GM23338 (cell line): ENCODE measurements at regions not wholly inside any gene's neighbourhood (a gene's known extent, or its start where the extent isn't known, plus 50 kb on each side); places are given as distances from the start of the nearest gene placed in this dataset.

Experiments used
- ATAC-seq: fragments of 200-7000 bp; cut with Tn5 transposase; 3 replicates; pipeline ENCODE4 v1.9.1; 2020
- DNase-seq: peaks from one replicate; pipeline ENCODE4 v3.0.0-alpha.2; 2015; ENCODE audit warnings: low spot score
- H2AFZ ChIP-seq: fragments of 200-600 bp; sonication (generic); 2 replicates; pipeline ENCODE4 v1.8.0; 2016; ENCODE audit warnings: antibody characterized with exemption, mild to moderate bottlenecking, moderate library complexity
- H3F3A ChIP-seq: fragments of 200-600 bp; sonication (generic); replicated peaks from 2 replicates; pipeline ENCODE4 v1.8.0; 2017; ENCODE audit warnings: antibody characterized with exemption, mixed run types, low read depth
- H3K27ac ChIP-seq: fragments of 200-600 bp; sonication (generic); 2 replicates; pipeline ENCODE4 v1.6.1; 2016; ENCODE audit warnings: low read depth
- H3K27me3 ChIP-seq: fragments of 200-600 bp; sonication (generic); 2 replicates; pipeline ENCODE4 v1.8.0; 2016; ENCODE audit warnings: mild to moderate bottlenecking, mixed run types, moderate library complexity; ENCODE audit not compliant: insufficient read depth
- H3K36me3 ChIP-seq: fragments of 200-600 bp; sonication (generic); 2 replicates; pipeline ENCODE4 v1.8.0; 2016; ENCODE audit warnings: mild to moderate bottlenecking; ENCODE audit not compliant: insufficient read depth
- H3K4me1 ChIP-seq: fragments of 200-600 bp; sonication (generic); 2 replicates; pipeline ENCODE4 v1.8.0; 2016; ENCODE audit warnings: mild to moderate bottlenecking, moderate library complexity; ENCODE audit not compliant: insufficient read depth
- H3K4me2 ChIP-seq: fragments of 200-600 bp; sonication (generic); 2 replicates; pipeline ENCODE4 v1.7.1; 2017; ENCODE audit warnings: mixed run types
- H3K4me3 ChIP-seq: fragments of 200-600 bp; sonication (generic); 2 replicates; pipeline ENCODE4 v1.6.1; 2016; ENCODE audit warnings: mixed run types
- H3K79me2 ChIP-seq: fragments of 200-600 bp; sonication (generic); replicated peaks from 2 replicates; pipeline ENCODE4 v1.8.0; 2017; ENCODE audit warnings: mild to moderate bottlenecking; ENCODE audit not compliant: insufficient read depth
- H3K9me2 ChIP-seq: fragments of 200-600 bp; sonication (generic); 2 replicates; pipeline ENCODE4 v1.8.0; 2017; ENCODE audit not compliant: insufficient read depth
- H4K20me1 ChIP-seq: fragments of 200-600 bp; sonication (generic); replicated peaks from 2 replicates; pipeline ENCODE4 v1.8.0; 2017; ENCODE audit warnings: mild to moderate bottlenecking; ENCODE audit not compliant: insufficient read depth
- H3K27ac Mint-ChIP-seq: 2 replicates; pipeline ENCODE4 v1.8.0; 2020; ENCODE audit warnings: inconsistent platforms, mild to moderate bottlenecking, moderate library complexity, mixed read lengths
- H3K27me3 Mint-ChIP-seq: 3 replicates; pipeline ENCODE4 v1.8.0; 2022; ENCODE audit warnings: low read depth, mild to moderate bottlenecking, moderate library complexity, mixed read lengths, inconsistent platforms; ENCODE audit not compliant: insufficient read depth, poor library complexity
- H3K36me3 Mint-ChIP-seq: 3 replicates; pipeline ENCODE4 v1.8.0; 2021; ENCODE audit warnings: low read depth, mild to moderate bottlenecking, inconsistent platforms, moderate library complexity, mixed read lengths
- H3K4me1 Mint-ChIP-seq: 3 replicates; pipeline ENCODE4 v1.8.0; 2020; ENCODE audit warnings: mild to moderate bottlenecking, inconsistent platforms, mixed read lengths
- H3K4me3 Mint-ChIP-seq: 3 replicates; pipeline ENCODE4 v1.8.0; 2021; ENCODE audit warnings: moderate library complexity, mild to moderate bottlenecking, inconsistent platforms, mixed read lengths
- H3K9me3 Mint-ChIP-seq: 3 replicates; pipeline ENCODE4 v1.8.0; 2020; ENCODE audit warnings: moderate library complexity, mild to moderate bottlenecking, inconsistent platforms, mixed read lengths
- CTCF ChIP-seq, 2 experiments: fragments of 200-600 bp in 1 of 2; sonication (generic) in 1 of 2; conservative IDR thresholded peaks; 2 replicates each; pipeline versions ENCODE4 v1.5.1 to v1.6.1; 2016 to 2017; ENCODE audit warnings: antibody characterized with exemption in 2 of 2, low read depth in 2 of 2, mild to moderate bottlenecking in 2 of 2, moderate library complexity in 1 of 2
- ETS1 ChIP-seq: IDR thresholded peaks from 2 replicates; pipeline ENCODE4 v1.6.1; 2016; ENCODE audit warnings: antibody characterized with exemption
- EZH2 ChIP-seq: fragments of 200-600 bp; sonication (generic); IDR thresholded peaks from one replicate; pipeline ENCODE4 v1.8.0; 2017; ENCODE audit warnings: antibody characterized with exemption, mild to moderate bottlenecking, low read depth; ENCODE audit not compliant: unreplicated experiment
- EZH2phosphoT487 ChIP-seq: fragments of 200-600 bp; sonication (generic); IDR thresholded peaks from one replicate; pipeline ENCODE4 v1.8.1; 2018; ENCODE audit warnings: antibody characterized with exemption; ENCODE audit not compliant: unreplicated experiment
- NANOG ChIP-seq: IDR thresholded peaks from 2 replicates; pipeline ENCODE4 v1.6.1; 2016; ENCODE audit warnings: antibody characterized with exemption, borderline replicate concordance
- REST ChIP-seq: IDR thresholded peaks from one replicate; pipeline ENCODE4 v1.6.1; 2018; ENCODE audit warnings: antibody characterized with exemption; ENCODE audit not compliant: unreplicated experiment
- STAT1 ChIP-seq: IDR thresholded peaks from one replicate; pipeline ENCODE4 v1.6.1; 2016; ENCODE audit warnings: antibody characterized with exemption; ENCODE audit not compliant: unreplicated experiment
- ZNF331 ChIP-seq: fragments of 250-450 bp; sonication (Bioruptor Pico); IDR thresholded peaks from 2 replicates; pipeline ENCODE4 v1.5.0; 2020; ENCODE audit warnings: low read depth, mild to moderate bottlenecking, moderate library complexity

- TF ChIP-seq CTCF (conservative IDR thresholded peaks at IDR 0.05; ENCODE audit: low read depth in 2 of 2) (no peak), NANOG (no peak), STAT1 (no peak)
Observed at GRCh38 chr1:71245246-71245645, 164.4 kb upstream of the ZRANB2 start (continued).

- Histone ChIP-seq H3K79me2 (no peaks in the 10 kb centered on the region), H2AFZ (no peak overlapping the region), H3F3A (no peaks in the 10 kb centered on the region), H4K20me1 (no peaks in the 10 kb centered on the region), H3K4me2 (no peak overlapping the region), H3K9me2 (no peaks in the 10 kb centered on the region), H3K4me3 (no peak overlapping the region), H3K27ac (no peak overlapping the region), H3K27me3 (no peaks in the 10 kb centered on the region), H3K36me3 (no peaks in the 10 kb centered on the region), H3K4me1 (no peaks in the 10 kb centered on the region)
- Mint-ChIP-seq H3K4me1 (no peaks in the 10 kb centered on the region), H3K27ac (no peak overlapping the region), H3K36me3 (no peaks in the 10 kb centered on the region), H3K9me3 (no peaks in the 10 kb centered on the region), H3K4me3 (no peak overlapping the region), H3K27me3 (no peaks in the 10 kb centered on the region)
- DNase-seq (no peak), ATAC-seq (no peak)
- no peak for TF ChIP-seq STAT1
- no peak for TF ChIP-seq EZH2phosphoT487
- TF ChIP-seq EZH2 = no peak
- TF ChIP-seq REST = no peak
- TF ChIP-seq ZNF331 (CRISPR knock-in tag) = no peak
Observed at GRCh38 chr1:71242239-71242638, 161.4 kb upstream of the ZRANB2 start.

GRCh38 chr1:71240656-71241055, 159.8 kb upstream of the ZRANB2 start:
- Histone ChIP-seq H3K4me2 (no peak overlapping the region), H3K27ac (no peak overlapping the region), H3K4me3 (no peak overlapping the region), H3K4me1 (no peaks in the 10 kb centered on the region), H3K9me2 (no peaks in the 10 kb centered on the region), H3K79me2 (no peaks in the 10 kb centered on the region), H3F3A (no peaks in the 10 kb centered on the region), H3K27me3 (no peaks in the 10 kb centered on the region), H2AFZ (no peak overlapping the region), H4K20me1 (no peaks in the 10 kb centered on the region), H3K36me3 (no peaks in the 10 kb centered on the region)
- TF ChIP-seq CTCF (conservative IDR thresholded peaks at IDR 0.05; ENCODE audit: low read depth in 2 of 2) = no peak
- no peak for TF ChIP-seq STAT1
- no peak for TF ChIP-seq ETS1
- TF ChIP-seq ZNF331 (CRISPR knock-in tag) = no peak
- TF ChIP-seq EZH2 = no peak
- H3K27me3 Mint-ChIP-seq = no peaks in the 10 kb centered on the region
- H3K4me3 Mint-ChIP-seq = no peak overlapping the region
- no peaks in the 10 kb centered on the region for H3K9me3 Mint-ChIP-seq
- ATAC-seq (no peak), DNase-seq (no peak)
- no peaks in the 10 kb centered on the region for H3K4me1 Mint-ChIP-seq
- H3K36me3 Mint-ChIP-seq = no peaks in the 10 kb centered on the region
- H3K27ac Mint-ChIP-seq = no peak overlapping the region
